Right atrium auricular region (tissue), 2 donors: ENCODE measurements at regions not wholly inside any gene's neighbourhood (a gene's known extent, or its start where the extent isn't known, plus 50 kb on each side); places are given as distances from the start of the nearest gene placed in this dataset.
"Not testable (repeated sequence)": the region's sequence is repeated elsewhere in the genome, so short reads cannot be mapped to it uniquely, and the experiment has no call there.

Experiments used
- DNase-seq: peaks from one replicate; pipeline ENCODE4 v3.0.0-alpha.2; 2019; ENCODE audit warnings: low spot score
- H3K27ac ChIP-seq, 2 donors: fragments of 200-600 bp; sonication (generic); 1 replicate in 1 of 2; 2 replicates in 1 of 2; pipeline ENCODE4 v1.5.1; 2016 to 2019
- H3K27me3 ChIP-seq, 2 donors: fragments of 200-600 bp; sonication (generic); one replicate each; pipeline versions ENCODE4 v1.5.1 to v1.6.0; 2017 to 2019
- H3K36me3 ChIP-seq: fragments of 200-600 bp; sonication (generic); one replicate; pipeline ENCODE4 v1.5.1; 2016
- H3K4me1 ChIP-seq, 2 donors: fragments of 200-600 bp; sonication (generic); one replicate each; pipeline versions ENCODE4 v1.5.1 to v1.6.0; 2017 to 2019
- H3K4me3 ChIP-seq, 2 donors: fragments of 200-600 bp; sonication (generic); 1 replicate in 1 of 2; 2 replicates in 1 of 2; pipeline ENCODE4 v1.5.1; 2017 to 2019; ENCODE audit warnings: mild to moderate bottlenecking in 1 of 2, moderate library complexity in 1 of 2
- H3K9me3 ChIP-seq, 2 donors: fragments of 200-600 bp; sonication (generic); one replicate each; pipeline ENCODE4 v1.5.1; 2019
- CTCF ChIP-seq, 2 donors: fragments of 200-600 bp; sonication (generic); IDR thresholded peaks; one replicate each; pipeline ENCODE4 v1.5.1; 2019; ENCODE audit warnings: antibody characterized with exemption in 2 of 2

GRCh38 chr7:90053094-90053493 lies 101.2 kb upstream of the STEAP1 start:
- Histone ChIP-seq H3K27ac (no peak overlapping the region), H3K36me3 (no peaks in the 10 kb centered on the region), H3K9me3 (no peaks in the 10 kb centered on the region), H3K4me1 (no peaks in the 10 kb centered on the region), H3K4me3 (no peak overlapping the region), H3K27me3 (no peaks in the 10 kb centered on the region)
- TF ChIP-seq CTCF (IDR thresholded peaks at IDR 0.05) = no peak
- no peak for DNase-seq

- Histone ChIP-seq H3K4me1 (no peaks in the 10 kb centered on the region), H3K4me3 (no peak overlapping the region)
- DNase-seq = no peak
These were observed 93.2 kb upstream of the STEAP1 start for GRCh38 chr7:90061077-90061476.

GRCh38 chr7:90064370-90064769 lies 89.9 kb upstream of the STEAP1 start:
- Histone ChIP-seq H3K4me3 (no peak overlapping the region), H3K36me3 (no peaks in the 10 kb centered on the region), H3K4me1 (no peaks in the 10 kb centered on the region), H3K27ac (no peak overlapping the region), H3K9me3 (no peaks in the 10 kb centered on the region), H3K27me3 (no peaks in the 10 kb centered on the region)
- TF ChIP-seq CTCF (IDR thresholded peaks at IDR 0.05) = no peak
- no peak for DNase-seq

More at GRCh38 chr7:90061077-90061476, 93.2 kb upstream of the STEAP1 start:
- Histone ChIP-seq H3K27me3 (no peaks in the 10 kb centered on the region), H3K27ac (no peak overlapping the region), H3K36me3 (no peaks in the 10 kb centered on the region), H3K9me3 (no peaks in the 10 kb centered on the region)
- no peak for TF ChIP-seq CTCF (IDR thresholded peaks at IDR 0.05)

GRCh38 chr7:90067171-90067570 lies 87.1 kb upstream of the STEAP1 start:
- no peak for TF ChIP-seq CTCF (IDR thresholded peaks at IDR 0.05)
- Histone ChIP-seq H3K9me3 (no peaks in the 10 kb centered on the region), H3K27me3 (no peaks in the 10 kb centered on the region), H3K4me3 (no peak overlapping the region), H3K27ac (no peak overlapping the region), H3K4me1 (no peaks in the 10 kb centered on the region), H3K36me3 (no peaks in the 10 kb centered on the region)
- DNase-seq = no peak

GRCh38 chr7:90070238-90070637 lies 84.0 kb upstream of the STEAP1 start:
- H3K4me3 ChIP-seq, H3K27ac ChIP-seq, H3K36me3 ChIP-seq, H3K27me3 ChIP-seq, DNase-seq, H3K9me3 ChIP-seq, H3K4me1 ChIP-seq: not testable (repeated sequence)

- no peak overlapping the region for H3K4me3 ChIP-seq
- no peaks in the 10 kb centered on the region for H3K36me3 ChIP-seq
- no peak for TF ChIP-seq CTCF (IDR thresholded peaks at IDR 0.05)
- no peaks in the 10 kb centered on the region for H3K4me1 ChIP-seq
- no peaks in the 10 kb centered on the region for H3K27me3 ChIP-seq
- DNase-seq = no peak
- no peaks in the 10 kb centered on the region for H3K9me3 ChIP-seq
- H3K27ac ChIP-seq = no peak overlapping the region
These were observed 75.3 kb upstream of the STEAP1 start for GRCh38 chr7:90078921-90079320.
